ENCODE measurements at regions not wholly inside any gene's neighbourhood (a gene's known extent, or its start where the extent isn't known, plus 50 kb on each side); places are given as distances from the start of the nearest gene placed in this dataset.

GRCh38 chr12:33967760-33968159, 54.5 kb upstream of the ALG10 start:
- H3K36me3 ChIP-seq, result no peaks in the 10 kb centered on the region
- no peak for DNase-seq
- WGBS, 2 donors, result 58 to 71% methylated on average over 1 of the region's 1 CpG
- no peak for TF ChIP-seq POLR2AphosphoS5 (IDR thresholded peaks at IDR 0.05)
- no peak for TF ChIP-seq CTCF (IDR thresholded peaks at IDR 0.05)
- TF ChIP-seq EP300 (IDR thresholded peaks at IDR 0.05), result no peak
- no peak for TF ChIP-seq POLR2A (IDR thresholded peaks at IDR 0.05)
- H3K4me1 ChIP-seq, result no peaks in the 10 kb centered on the region
- H3K4me3 ChIP-seq, result no peak overlapping the region
- no peak for ATAC-seq (ENCODE audit: low FRiP score in 2 of 2)
- no peaks in the 10 kb centered on the region for H3K9me3 ChIP-seq
- H3K27me3 ChIP-seq, result no peaks in the 10 kb centered on the region
- H3K27ac ChIP-seq, result no peak overlapping the region

Small RNA genes in the stretch of these regions (small RNA-seq; reads per million reads assigned to genes)
- gene RNU6-400P, result 0 reads per million in 4 donors
- gene RNU6-472P, result 0 reads per million in 4 donors
